SJSA1 (cell line): ENCODE measurements at regions not wholly inside any gene's neighbourhood (a gene's known extent, or its start where the extent isn't known, plus 50 kb on each side); places are given as distances from the start of the nearest gene placed in this dataset.
"Not testable (repeated sequence)": the region's sequence is repeated elsewhere in the genome, so short reads cannot be mapped to it uniquely, and the experiment has no call there.

ENCODE experiments used
- DNase-seq, 2 experiments: peaks; one replicate each; pipeline ENCODE4 v3.0.0-alpha.2; 2015 to 2020; ENCODE audit warnings: low spot score in 2 of 2, low read depth in 1 of 2
- H3K27ac ChIP-seq: fragments of 250-450 bp; sonication (Bioruptor Pico); 2 replicates; pipeline ENCODE4 v1.5.1; 2020; ENCODE audit warnings: mild to moderate bottlenecking, moderate library complexity
- H3K27me3 ChIP-seq: fragments of 250-450 bp; sonication (Bioruptor Pico); replicated peaks from 2 replicates; pipeline ENCODE4 v1.5.1; 2020; ENCODE audit warnings: mild to moderate bottlenecking, moderate library complexity
- H3K36me3 ChIP-seq: fragments of 250-450 bp; sonication (Bioruptor Pico); 2 replicates; pipeline ENCODE4 v1.5.1; 2020; ENCODE audit warnings: mild to moderate bottlenecking
- H3K4me1 ChIP-seq: fragments of 250-450 bp; sonication (Bioruptor Pico); replicated peaks from 2 replicates; pipeline ENCODE4 v1.6.1; 2021; ENCODE audit warnings: mild to moderate bottlenecking
- H3K4me3 ChIP-seq: fragments of 250-450 bp; sonication (Bioruptor Pico); 2 replicates; pipeline ENCODE4 v1.5.1; 2020; ENCODE audit warnings: mild to moderate bottlenecking
- H3K9me3 ChIP-seq: fragments of 250-450 bp; sonication (Bioruptor Pico); replicated peaks from 2 replicates; pipeline ENCODE4 v1.5.1; 2020; ENCODE audit warnings: mild to moderate bottlenecking

- no peak for DNase-seq
- no peaks in the 10 kb centered on the region for H3K4me1 ChIP-seq
- H3K27me3 ChIP-seq: no peaks in the 10 kb centered on the region
- H3K9me3 ChIP-seq: no peaks in the 10 kb centered on the region
- H3K36me3 ChIP-seq: no peaks in the 10 kb centered on the region
- H3K27ac ChIP-seq: no peak overlapping the region
- H3K4me3 ChIP-seq: no peak overlapping the region
These were observed 393.1 kb downstream of the CNTNAP4 start for GRCh38 chr16:76670125-76670857.

GRCh38 chr16:76676356-76676755 lies 399.2 kb downstream of the CNTNAP4 start:
- no peaks in the 10 kb centered on the region for H3K4me1 ChIP-seq

GRCh38 chr16:76681296-76681695 lies 404.1 kb downstream of the CNTNAP4 start:
- no peak overlapping the region for H3K4me3 ChIP-seq
- no peaks in the 10 kb centered on the region for H3K4me1 ChIP-seq
- DNase-seq: no peak
- H3K27ac ChIP-seq: no peak overlapping the region
- H3K36me3 ChIP-seq: no peaks in the 10 kb centered on the region
- no peaks in the 10 kb centered on the region for H3K9me3 ChIP-seq
- no peaks in the 10 kb centered on the region for H3K27me3 ChIP-seq

More at GRCh38 chr16:76676356-76676755, 399.2 kb downstream of the CNTNAP4 start:
- no peak for DNase-seq
- Histone ChIP-seq H3K36me3 (no peaks in the 10 kb centered on the region), H3K27me3 (no peaks in the 10 kb centered on the region), H3K27ac (no peak overlapping the region), H3K4me3 (no peak overlapping the region), H3K9me3 (no peaks in the 10 kb centered on the region)

GRCh38 chr16:76683051-76683450 lies 405.9 kb downstream of the CNTNAP4 start:
- Histone ChIP-seq H3K4me1 (no peaks in the 10 kb centered on the region), H3K27me3 (no peaks in the 10 kb centered on the region), H3K27ac (no peak overlapping the region), H3K9me3 (no peaks in the 10 kb centered on the region), H3K4me3 (no peak overlapping the region), H3K36me3 (no peaks in the 10 kb centered on the region)
- no peak for DNase-seq

- H3K36me3 ChIP-seq: no peaks in the 10 kb centered on the region
- DNase-seq: no peak
- no peaks in the 10 kb centered on the region for H3K9me3 ChIP-seq
- no peaks in the 10 kb centered on the region for H3K27me3 ChIP-seq
- H3K4me1 ChIP-seq: no peaks in the 10 kb centered on the region
- H3K27ac ChIP-seq: no peak overlapping the region
- H3K4me3 ChIP-seq: no peak overlapping the region
These were observed 419.7 kb downstream of the CNTNAP4 start for GRCh38 chr16:76696876-76697275.

GRCh38 chr16:76705892-76706291 lies 428.7 kb downstream of the CNTNAP4 start:
- Histone ChIP-seq H3K4me1 (no peaks in the 10 kb centered on the region), H3K36me3 (no peaks in the 10 kb centered on the region), H3K27ac (no peak overlapping the region), H3K4me3 (no peak overlapping the region), H3K9me3 (no peaks in the 10 kb centered on the region), H3K27me3 (no peaks in the 10 kb centered on the region)
- no peak for DNase-seq

- no peaks in the 10 kb centered on the region for H3K27me3 ChIP-seq
- H3K27ac ChIP-seq: no peak overlapping the region
- no peaks in the 10 kb centered on the region for H3K4me1 ChIP-seq
- H3K36me3 ChIP-seq: no peaks in the 10 kb centered on the region
- DNase-seq: no peak
- no peaks in the 10 kb centered on the region for H3K9me3 ChIP-seq
- H3K4me3 ChIP-seq: no peak overlapping the region
These were observed 436.0 kb downstream of the CNTNAP4 start for GRCh38 chr16:76713191-76713590.

- not testable (repeated sequence) for DNase-seq, H3K27ac ChIP-seq
These were observed 439.1 kb downstream of the CNTNAP4 start for GRCh38 chr16:76716251-76716650.

GRCh38 chr16:76724181-76724580 lies 447.0 kb downstream of the CNTNAP4 start:
- H3K27ac ChIP-seq: no peak overlapping the region
- no peaks in the 10 kb centered on the region for H3K9me3 ChIP-seq
- no peaks in the 10 kb centered on the region for H3K27me3 ChIP-seq
- no peak overlapping the region for H3K4me3 ChIP-seq
- H3K36me3 ChIP-seq: no peaks in the 10 kb centered on the region
- no peak for DNase-seq
- H3K4me1 ChIP-seq: no peaks in the 10 kb centered on the region

More at GRCh38 chr16:76716251-76716650, 439.1 kb downstream of the CNTNAP4 start:
- H3K36me3 ChIP-seq, H3K9me3 ChIP-seq, H3K4me1 ChIP-seq, H3K27me3 ChIP-seq, H3K4me3 ChIP-seq: not testable (repeated sequence)

GRCh38 chr16:76729525-76729924 lies 452.3 kb downstream of the CNTNAP4 start:
- DNase-seq: no peak
- Histone ChIP-seq H3K4me3 (no peak overlapping the region), H3K27ac (no peak overlapping the region), H3K27me3 (no peaks in the 10 kb centered on the region), H3K36me3 (no peaks in the 10 kb centered on the region), H3K9me3 (no peaks in the 10 kb centered on the region), H3K4me1 (no peaks in the 10 kb centered on the region)

GRCh38 chr16:76732894-76733293 lies 455.7 kb downstream of the CNTNAP4 start:
- Histone ChIP-seq H3K9me3 (no peaks in the 10 kb centered on the region), H3K36me3 (no peaks in the 10 kb centered on the region), H3K27me3 (no peaks in the 10 kb centered on the region), H3K4me3 (no peak overlapping the region), H3K27ac (no peak overlapping the region), H3K4me1 (no peaks in the 10 kb centered on the region)
- DNase-seq: no peak

GRCh38 chr16:76741623-76742022 lies 449.4 kb upstream of the MON1B start:
- no peak for DNase-seq
- Histone ChIP-seq H3K4me3 (no peak overlapping the region), H3K27ac (no peak overlapping the region), H3K9me3 (no peaks in the 10 kb centered on the region), H3K36me3 (no peaks in the 10 kb centered on the region), H3K27me3 (no peaks in the 10 kb centered on the region), H3K4me1 (no peaks in the 10 kb centered on the region)

GRCh38 chr16:76748461-76749348 lies 442.3 kb upstream of the MON1B start:
- H3K4me1 ChIP-seq: no peaks in the 10 kb centered on the region

GRCh38 chr16:76749780-76750375 lies 441.1 kb upstream of the MON1B start:
- H3K9me3 ChIP-seq: no peaks in the 10 kb centered on the region
- no peaks in the 10 kb centered on the region for H3K36me3 ChIP-seq
- no peaks in the 10 kb centered on the region for H3K4me1 ChIP-seq
- no peaks in the 10 kb centered on the region for H3K27me3 ChIP-seq
- no peak for DNase-seq
- no peak overlapping the region for H3K27ac ChIP-seq
- H3K4me3 ChIP-seq: no peak overlapping the region

More at GRCh38 chr16:76748461-76749348, 442.3 kb upstream of the MON1B start:
- Histone ChIP-seq H3K9me3 (no peaks in the 10 kb centered on the region), H3K4me3 (no peak overlapping the region), H3K36me3 (no peaks in the 10 kb centered on the region), H3K27ac (no peak overlapping the region), H3K27me3 (no peaks in the 10 kb centered on the region)
- DNase-seq: no peak
